GM19452 (cell line): ENCODE measurements at regions not wholly inside any gene's neighbourhood (a gene's known extent, or its start where the extent isn't known, plus 50 kb on each side); places are given as distances from the start of the nearest gene placed in this dataset.

Experiments
- ATAC-seq: cut with Tn5 transposase; IDR thresholded peaks from one replicate; pipeline ENCODE4 v1.9.1; 2021; ENCODE audit not compliant: unreplicated experiment

DNA sequence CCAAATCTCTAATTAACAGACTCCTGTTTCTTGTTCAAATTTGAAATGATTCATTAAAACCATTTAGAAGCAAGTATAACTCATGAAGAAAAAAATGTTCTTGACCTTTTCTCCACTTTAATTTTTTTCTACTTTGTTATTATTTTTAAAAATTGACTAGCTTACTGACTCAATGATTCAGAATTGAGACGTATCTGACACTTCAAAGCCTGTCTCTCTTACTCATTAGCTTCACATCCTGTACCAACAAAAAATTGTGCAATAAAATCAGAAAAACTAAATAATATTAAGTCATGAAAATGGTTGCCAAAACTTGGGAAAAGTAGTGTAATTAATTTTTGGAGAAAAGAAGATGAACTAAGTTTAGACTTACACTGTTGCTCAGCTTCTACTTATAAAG is 331.2 kb downstream of the SLC16A7 start:
- no peak for ATAC-seq

DNA sequence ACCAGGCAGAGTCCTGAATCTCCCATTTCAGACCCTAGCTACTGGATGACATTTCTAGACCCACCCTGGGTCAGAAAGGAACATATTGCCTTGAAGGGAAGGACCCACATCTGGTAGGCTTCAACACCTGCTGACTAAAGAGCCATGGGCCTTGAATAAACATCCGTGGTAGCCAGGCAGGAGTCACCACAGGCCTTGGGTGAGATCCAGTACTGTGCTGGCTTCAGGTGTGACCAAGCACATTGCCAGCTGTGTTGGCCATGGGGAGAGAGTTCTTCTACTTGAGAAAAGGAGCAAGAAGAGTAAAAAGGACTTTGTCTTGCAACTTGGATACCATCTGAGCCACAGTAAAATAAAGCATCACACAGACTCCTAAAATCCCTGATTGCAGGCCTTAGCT is 332.6 kb downstream of the SLC16A7 start:
- no peak for ATAC-seq

DNA sequence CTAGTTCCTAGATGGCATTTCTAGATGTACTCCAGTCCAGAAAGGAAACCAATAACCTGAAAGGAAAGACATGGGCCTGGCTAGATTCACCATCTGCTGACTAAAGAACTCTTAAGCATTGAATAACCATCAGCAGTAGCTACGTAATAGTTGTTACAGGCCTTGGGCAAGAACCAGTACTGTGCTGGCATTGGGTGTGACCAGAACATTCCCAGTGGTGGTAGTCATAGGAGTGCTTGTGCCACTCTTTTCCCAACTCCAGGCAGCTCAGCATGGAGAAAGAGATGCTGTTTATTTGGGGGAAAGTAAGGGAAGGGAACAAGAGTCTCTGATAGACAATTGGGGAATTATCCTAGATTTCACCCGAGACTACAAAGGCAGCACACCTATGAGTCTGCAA is 333.3 kb downstream of the SLC16A7 start:
- no peak for ATAC-seq

DNA sequence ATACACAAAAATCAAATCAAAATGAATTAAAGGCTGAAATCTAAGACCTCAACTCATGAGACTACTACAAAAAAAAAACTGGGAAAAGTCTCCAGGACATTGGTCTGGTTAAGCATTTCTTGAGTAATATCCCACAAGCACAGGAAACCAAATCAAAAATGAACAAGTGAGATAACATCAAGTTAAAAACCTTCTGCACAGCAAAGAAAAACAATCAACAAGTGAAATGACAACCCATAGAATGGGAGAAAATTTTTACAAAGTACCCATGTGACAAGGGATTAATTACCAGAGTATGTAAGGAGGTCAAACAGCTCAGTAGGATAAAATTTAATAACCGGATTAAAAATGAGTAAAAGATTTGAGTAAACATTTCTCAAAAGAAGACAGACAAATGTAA is 338.7 kb downstream of the SLC16A7 start:
- ATAC-seq, result no peak

DNA sequence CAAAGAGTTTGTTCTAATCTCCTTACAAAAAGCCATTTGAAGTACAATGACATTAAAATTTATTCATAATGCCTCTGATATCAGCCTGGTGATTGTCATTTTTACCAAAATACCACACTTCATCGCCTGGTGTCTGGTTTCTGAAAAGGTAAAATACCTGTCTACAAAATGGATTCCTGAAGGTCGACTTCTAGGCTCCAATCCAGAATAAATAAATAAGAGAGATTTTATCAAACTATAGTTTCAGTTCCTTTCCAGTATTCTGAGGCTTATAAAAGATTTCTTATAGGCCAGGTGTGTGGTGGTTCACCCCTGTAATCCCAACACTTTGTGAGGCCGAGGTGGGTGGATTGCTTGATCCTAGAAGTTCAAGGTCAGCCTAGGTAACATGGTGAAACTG is 340.7 kb downstream of the SLC16A7 start:
- ATAC-seq, result no peak

DNA sequence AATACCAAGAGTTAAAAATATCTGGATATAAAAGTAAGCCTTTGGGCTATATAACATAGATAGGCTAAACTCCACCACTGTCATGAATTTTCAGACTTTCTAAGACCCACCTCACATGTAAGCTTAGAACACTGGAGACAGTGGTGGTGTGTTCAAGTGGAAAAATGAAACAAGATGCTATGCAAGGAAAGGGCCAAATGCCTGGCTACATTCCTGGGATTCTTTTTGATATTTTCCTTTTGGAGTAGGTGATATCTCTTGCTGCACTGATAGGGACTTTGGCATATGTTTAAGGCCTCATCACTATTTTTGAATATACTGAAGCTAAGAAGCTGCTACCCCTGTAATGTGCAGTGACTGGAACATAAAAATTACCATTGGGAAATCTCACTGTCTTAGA is 341.3 kb downstream of the SLC16A7 start:
- no peak for ATAC-seq

DNA sequence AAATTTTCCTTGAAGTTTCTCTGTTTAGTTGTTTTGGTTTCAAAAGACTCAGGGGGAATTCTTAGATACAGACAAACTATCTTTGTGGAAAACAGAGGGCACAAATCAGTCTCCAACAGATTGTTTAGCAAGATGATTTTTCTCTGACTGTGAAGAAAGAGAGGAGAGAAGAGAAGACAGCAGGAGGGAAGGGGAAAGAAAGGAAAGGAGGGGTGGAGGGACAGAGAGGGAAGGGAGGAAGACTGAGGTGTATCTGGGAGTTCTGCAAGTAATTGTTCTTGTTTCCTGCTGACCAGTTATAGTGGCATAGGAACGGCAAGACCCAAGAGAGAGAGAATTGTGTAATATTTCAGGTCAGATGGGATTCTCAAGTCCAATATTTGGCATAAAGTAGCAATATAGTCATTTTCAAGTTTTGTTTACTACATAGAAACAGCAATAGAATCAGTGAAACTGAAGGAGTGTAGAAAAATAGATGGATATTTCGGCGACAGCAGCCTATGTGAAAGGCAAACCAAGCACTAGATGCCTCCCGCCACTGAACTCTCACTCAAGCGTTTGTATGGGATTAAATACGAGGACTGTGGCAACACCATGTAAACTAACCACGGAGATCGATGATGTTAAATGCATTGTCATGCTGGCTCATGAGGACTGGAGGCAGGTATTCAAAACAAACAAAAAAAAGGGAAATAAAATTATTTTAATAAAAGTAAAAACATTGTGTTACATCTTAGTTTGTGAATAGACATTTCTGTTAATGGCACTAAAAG is 342.5 kb downstream of the SLC16A7 start:
- no peak for ATAC-seq

DNA sequence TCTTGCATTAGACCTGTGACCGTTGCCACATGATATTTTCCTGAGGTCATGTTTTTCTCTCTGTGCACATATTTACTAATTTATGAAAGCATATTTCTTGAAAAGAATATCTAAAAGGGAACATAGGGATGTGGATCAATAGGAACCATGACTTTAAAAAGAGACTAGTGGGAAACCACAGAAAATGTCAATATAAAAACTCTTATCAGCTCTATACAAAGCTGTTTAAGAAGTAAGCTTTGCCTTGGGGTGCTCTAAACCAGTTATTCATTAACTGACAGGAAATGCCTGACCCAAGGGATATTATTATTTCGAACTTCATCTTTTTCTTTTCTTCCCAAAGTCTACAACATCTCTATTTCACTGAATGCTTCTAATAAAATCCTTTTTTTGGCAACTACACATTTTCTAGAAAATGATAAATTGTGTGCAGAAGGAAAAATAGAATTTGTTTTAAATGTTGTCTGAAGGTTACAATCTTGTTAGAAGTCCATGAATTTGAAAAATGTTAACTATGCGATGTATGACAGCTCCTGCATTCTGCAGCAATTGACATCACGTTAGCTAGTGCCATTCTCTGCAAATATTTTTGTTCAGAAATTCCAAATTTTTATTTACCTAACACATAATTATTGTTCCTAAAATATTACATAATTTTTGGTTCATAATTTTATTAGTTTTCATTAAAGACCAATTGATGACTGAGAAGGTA is 345.0 kb downstream of the SLC16A7 start:
- no peak for ATAC-seq

DNA sequence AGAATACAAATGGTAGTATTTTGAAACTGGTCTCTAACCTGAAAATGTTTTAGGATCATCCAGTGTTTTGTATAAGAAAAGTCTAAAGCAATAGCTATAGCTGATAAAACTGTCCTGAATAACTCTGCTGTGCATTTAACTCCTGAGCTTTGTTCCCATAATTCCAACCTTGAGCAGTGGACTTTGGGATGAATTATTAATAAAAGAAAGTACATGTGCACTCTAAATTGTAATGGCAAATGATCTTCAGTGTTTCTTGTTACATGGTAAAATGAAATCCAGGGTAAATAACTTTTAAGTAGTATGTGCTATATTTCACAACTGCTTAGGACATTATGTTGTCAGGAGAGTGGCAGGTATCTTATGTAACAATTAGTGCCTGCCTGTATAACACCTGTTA is 345.6 kb downstream of the SLC16A7 start:
- no peak for ATAC-seq

DNA sequence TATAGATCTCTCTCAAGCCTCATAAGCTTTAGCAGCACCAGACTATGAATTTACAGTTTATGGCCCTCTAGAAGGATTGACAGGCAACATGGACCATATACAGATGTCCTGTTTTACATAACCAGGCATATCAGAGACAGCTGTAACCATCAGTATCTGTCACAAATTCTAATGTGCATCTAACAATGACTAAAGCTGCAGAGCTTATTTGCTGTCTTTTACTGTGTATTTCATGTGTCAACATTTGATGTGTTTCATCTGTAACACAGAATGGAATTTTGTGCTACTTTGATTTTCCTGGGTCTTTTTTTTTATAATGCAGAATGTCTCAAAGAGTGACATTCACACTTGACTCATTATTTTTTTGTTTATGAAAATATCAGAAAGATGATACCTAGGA is 348.3 kb downstream of the SLC16A7 start:
- no peak for ATAC-seq

DNA sequence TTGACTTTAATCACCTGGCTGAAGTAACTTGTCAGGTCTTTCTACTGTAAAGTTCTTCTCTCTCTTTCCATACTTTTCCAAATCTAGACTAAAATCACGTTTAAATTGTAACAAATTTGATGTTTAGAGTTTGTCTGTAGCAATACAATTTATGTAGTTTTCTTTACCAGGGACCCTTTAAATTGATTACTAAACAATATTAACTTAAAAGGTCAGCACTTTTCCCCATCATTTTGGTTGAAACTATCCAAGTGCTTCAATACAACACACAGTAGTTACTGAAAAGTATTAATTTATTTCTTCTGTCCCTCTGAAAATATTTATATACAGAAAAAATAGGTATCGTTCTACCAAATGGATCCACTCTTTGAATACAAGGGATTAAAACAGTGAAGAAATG is 350.8 kb downstream of the SLC16A7 start:
- ATAC-seq, result no peak

DNA sequence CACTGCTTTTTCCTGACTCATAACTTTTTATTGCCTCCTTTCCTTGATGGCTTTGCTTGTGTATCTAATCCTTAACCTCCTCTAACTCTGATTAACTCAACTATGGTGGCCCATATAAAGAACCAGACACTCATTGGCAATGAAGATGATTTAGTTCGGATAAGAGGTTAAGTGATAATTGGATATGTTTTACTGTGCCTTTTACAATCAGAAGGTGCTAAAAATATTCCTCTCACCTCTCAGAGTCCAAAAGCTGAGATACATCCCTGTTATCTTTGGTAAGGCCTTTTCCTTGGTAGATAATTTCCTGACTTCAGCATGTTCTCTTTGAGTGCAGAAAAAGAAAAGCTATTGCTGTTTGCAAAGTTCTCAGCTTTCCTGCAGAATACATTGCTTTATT is 367.7 kb downstream of the SLC16A7 start:
- ATAC-seq, result no peak

DNA sequence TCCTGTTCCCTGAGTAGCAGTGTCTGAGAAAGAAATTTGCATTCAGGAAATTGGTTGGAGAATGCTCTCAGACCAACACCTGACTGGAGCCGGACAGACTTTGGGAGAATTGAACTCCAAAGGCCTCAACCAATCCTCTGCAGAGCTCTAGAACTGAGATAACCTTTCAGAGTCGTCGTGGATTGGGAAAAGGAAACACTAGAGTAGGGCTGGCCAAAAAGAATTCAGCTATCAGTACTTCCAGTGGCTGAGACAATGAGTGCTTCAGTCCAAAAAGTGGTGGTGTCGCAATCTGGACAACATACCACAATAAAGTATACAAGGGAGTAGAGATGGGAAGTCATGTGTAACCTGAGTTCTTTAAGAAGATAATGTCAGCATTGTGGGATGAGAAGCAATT is 377.1 kb downstream of the SLC16A7 start:
- ATAC-seq, result no peak

DNA sequence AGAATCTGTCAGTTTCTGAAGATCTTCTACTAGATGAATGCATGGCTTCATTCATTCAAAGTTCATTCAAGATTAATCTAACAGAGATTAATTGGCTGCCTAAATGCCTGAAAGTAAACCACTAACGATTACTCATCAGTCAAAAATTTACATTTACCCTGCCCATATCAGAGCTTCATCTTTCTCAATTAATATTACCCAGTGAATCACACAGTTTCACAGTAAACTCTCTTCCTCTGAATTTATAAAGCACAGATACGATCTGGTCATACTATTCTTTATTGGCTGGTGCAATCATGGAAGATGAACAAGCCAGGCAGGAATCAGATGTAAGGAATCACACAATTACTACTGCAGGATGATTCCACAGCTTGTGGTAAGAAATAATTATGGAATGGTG is 377.7 kb downstream of the SLC16A7 start:
- no peak for ATAC-seq

DNA sequence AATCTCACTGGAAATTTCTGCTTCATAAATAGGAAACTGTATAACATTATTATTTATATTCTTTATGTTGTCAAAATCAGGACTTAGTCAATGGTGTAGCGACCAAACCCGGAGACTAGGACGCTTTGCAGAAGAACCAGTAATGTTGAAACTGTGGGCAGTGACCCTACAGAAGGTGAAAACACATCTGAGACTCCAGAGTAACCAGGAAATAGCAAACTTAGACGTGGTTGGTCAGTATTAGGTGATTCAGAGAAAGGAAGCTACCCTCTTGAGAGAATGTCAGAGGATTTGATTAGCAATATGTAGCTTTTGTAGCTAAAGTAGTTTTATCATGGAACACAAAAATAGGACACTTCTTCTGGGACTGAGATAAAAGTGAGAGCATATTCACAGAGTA is 381.9 kb downstream of the SLC16A7 start:
- ATAC-seq, result no peak

DNA sequence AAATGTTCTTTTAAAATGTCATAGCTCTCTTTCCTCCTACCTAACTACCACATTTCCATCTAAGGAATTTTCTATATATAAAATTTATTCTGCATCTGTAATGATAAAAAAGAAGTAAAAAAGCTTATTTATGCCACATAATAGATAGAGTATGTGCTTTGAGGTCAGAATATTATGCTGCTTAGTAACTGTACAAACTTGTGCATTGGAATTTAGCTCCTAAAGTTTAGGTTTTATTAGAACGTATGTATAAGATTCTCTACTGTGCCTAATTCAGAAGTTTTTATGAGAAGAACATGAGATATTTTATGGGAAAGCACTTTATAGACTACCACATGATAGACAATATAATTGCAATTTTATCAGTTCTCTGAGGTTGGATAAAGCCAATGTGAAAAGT is 384.6 kb downstream of the SLC16A7 start:
- no peak for ATAC-seq

DNA sequence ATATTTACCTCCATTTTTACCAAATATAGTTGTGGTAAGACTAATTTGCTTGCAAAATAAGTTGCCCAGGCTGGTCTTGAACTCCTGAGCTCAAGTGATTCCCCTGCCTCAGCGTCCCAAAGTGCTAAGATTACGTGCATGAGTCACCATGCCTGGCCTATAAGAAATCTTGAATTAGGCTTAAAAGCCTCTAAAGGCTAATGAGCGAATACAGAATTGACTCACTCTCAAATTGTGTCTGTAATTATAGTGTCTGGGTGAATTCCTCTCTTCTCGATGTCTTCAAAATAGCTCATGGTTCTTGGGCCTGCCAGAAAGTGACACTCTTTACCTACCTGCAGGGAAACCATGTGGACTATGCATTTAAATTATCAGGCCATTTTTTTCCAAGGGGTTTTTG is 403.5 kb downstream of the SLC16A7 start:
- ATAC-seq, result no peak

DNA sequence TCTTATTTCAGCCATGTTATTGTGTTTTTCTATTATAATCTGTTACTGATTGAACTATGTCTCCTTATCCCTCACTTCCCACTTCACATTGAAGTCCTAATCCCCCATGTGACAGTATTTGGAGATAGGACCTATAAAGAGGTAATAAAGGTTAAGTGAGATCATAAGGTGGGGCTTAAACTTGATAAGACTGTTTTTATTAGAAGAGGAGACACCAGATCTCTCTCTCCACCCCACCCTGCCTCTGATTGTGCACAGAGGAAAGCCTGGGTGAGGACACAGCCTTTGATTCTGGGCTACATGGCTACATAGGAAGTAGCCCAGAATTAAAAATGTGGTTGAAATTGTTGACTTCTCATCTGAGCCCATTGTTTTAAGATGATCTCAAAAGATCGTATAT is 414.7 kb downstream of the SLC16A7 start:
- ATAC-seq, result no peak

DNA sequence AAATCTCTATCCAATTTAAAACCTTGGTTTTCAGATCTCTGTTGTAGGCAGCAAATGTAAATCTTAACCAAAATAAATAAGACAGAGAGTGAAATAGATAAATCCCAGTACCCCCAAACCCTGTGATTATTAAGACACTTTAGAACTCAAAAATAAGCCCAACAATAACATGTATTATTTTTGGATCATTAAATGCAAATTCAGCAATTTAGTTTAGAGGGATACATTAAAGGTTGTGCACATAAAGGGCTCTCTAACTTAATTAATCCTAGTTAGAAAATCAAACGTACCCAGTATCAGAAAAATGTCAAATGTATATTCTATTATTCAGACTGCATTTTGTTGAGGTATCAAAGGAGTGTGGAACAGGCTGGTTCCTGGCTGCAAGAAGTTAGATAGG is 416.8 kb downstream of the SLC16A7 start:
- ATAC-seq, result no peak

DNA sequence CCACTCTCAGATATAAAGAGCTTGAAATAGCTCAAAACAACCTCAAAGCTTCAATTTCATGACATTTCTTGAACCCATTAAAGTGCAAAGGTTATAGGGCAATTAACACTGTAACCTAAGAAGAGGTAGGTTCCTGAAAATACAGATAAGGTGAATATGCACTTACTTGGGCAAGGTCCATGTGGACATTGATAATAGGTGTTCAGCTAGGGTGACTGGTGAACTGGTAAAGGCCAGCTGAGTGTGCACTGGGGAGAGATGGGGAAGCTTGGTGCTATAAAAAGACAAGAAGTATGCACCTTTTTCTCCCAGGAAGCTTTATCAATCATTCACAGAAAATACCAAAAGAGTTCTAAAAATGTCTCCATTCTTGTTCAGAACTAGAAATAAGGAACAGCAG is 418.6 kb downstream of the SLC16A7 start:
- ATAC-seq, result no peak

DNA sequence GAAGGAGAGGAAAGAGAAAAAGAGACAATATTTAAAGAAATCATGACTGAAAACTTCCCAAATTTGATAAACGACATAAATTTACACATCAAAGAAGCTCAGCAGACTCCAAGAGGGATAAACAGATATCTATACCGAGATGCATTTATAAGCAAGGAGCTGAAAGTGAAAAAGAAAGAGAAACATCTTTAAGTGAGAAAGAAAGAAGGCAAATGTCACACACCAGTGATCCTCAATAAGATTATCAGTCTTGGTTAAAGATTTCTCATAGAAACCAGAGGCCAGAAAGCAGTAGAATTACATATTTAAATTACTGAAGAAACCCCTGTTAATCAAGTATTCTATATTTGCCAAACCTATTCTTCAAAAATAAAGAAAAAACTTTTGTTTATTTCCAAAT is 424.2 kb downstream of the SLC16A7 start:
- no peak for ATAC-seq

DNA sequence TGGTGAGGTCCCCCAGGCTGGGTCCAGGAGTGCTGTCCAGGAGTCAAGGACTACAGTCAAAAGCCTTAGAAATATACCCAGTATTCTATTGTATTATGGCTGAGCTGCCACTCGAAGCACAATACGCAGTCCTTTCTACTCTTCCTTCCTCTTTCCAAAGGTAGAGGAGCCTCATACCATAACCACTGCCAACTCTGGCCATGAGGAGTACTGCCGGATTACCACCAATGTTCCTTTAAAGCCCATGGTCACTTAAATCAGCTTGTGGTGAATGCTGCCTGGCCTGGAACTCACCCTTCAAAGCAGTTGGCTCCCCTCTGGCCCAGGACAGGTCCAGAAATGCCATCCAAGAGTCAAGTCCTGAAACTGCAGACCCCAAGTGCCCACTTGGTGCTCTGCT is 425.4 kb downstream of the SLC16A7 start:
- no peak for ATAC-seq

DNA sequence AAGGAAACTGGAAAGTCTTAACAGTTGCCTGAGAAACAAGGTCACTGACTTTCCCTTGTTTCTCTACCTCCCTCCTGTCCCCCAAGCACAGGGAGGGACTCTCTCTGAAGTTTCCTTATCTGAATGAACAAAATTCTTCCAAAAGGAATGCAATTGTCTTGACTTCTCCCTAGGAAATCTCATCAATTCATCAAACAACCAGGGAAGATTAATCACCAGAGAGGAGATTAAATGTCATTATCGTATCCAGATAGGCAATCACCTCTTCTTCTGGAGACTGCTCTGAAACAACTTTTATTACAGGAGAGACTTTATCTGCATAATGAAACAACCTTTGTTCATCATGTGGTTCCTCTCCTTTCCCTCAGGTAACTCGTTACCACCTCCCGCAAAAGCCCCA is 431.4 kb downstream of the SLC16A7 start:
- no peak for ATAC-seq
